Colonic mucosa (tissue), 4 donors: ENCODE measurements at regions not wholly inside any gene's neighbourhood (a gene's known extent, or its start where the extent isn't known, plus 50 kb on each side); places are given as distances from the start of the nearest gene placed in this dataset.

Source experiments
- DNase-seq: peaks from one replicate; pipeline ENCODE4 v3.0.0-alpha.2; 2020
- H3K27ac ChIP-seq: fragments of 200-600 bp; one replicate; pipeline ENCODE4 v1.8.0; 2021
- H3K27me3 ChIP-seq: fragments of 200-600 bp; one replicate; pipeline ENCODE4 v1.8.0; 2021
- H3K36me3 ChIP-seq: fragments of 200-600 bp; one replicate; pipeline ENCODE4 v1.8.0; 2021
- H3K4me1 ChIP-seq: fragments of 200-600 bp; one replicate; pipeline ENCODE4 v1.8.0; 2021; ENCODE audit warnings: mild to moderate bottlenecking
- H3K4me3 ChIP-seq: fragments of 200-600 bp; one replicate; pipeline ENCODE4 v1.8.0; 2021
- H3K9ac ChIP-seq, 2 donors: one replicate each; pipeline ENCODE4 v1.7.0; 2013; ENCODE audit warnings: control low read depth in 2 of 2, low read depth in 2 of 2, low read length in 2 of 2
- H3K9me3 ChIP-seq: fragments of 200-600 bp; one replicate; pipeline ENCODE4 v1.8.0; 2021
- intact Hi-C: fragments of 100-400 bp; cut with DNase I; formaldehyde crosslinking; loops from one replicate; pipeline ENCODE4 v1.14.1; 2022
- TF ChIP-seq, protein P1 (sequence below): fragments of 200-600 bp; IDR thresholded peaks from one replicate; pipeline ENCODE4 v1.8.0; 2022; ENCODE audit warnings: antibody characterized with exemption, mild to moderate bottlenecking
- donor health status: healthy.
- donor health status: DM: no; HTN: no; CAD: no.
- donor health status: DM: no; HTN: no; CAD: no.

GRCh38 chr18:9008709-9009635 lies 93.5 kb upstream of the NDUFV2 start:
- no peak for DNase-seq
- intact Hi-C loops = no loop called here
- TF ChIP-seq, protein P1, sequence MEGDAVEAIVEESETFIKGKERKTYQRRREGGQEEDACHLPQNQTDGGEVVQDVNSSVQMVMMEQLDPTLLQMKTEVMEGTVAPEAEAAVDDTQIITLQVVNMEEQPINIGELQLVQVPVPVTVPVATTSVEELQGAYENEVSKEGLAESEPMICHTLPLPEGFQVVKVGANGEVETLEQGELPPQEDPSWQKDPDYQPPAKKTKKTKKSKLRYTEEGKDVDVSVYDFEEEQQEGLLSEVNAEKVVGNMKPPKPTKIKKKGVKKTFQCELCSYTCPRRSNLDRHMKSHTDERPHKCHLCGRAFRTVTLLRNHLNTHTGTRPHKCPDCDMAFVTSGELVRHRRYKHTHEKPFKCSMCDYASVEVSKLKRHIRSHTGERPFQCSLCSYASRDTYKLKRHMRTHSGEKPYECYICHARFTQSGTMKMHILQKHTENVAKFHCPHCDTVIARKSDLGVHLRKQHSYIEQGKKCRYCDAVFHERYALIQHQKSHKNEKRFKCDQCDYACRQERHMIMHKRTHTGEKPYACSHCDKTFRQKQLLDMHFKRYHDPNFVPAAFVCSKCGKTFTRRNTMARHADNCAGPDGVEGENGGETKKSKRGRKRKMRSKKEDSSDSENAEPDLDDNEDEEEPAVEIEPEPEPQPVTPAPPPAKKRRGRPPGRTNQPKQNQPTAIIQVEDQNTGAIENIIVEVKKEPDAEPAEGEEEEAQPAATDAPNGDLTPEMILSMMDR = no peak

DNA sequence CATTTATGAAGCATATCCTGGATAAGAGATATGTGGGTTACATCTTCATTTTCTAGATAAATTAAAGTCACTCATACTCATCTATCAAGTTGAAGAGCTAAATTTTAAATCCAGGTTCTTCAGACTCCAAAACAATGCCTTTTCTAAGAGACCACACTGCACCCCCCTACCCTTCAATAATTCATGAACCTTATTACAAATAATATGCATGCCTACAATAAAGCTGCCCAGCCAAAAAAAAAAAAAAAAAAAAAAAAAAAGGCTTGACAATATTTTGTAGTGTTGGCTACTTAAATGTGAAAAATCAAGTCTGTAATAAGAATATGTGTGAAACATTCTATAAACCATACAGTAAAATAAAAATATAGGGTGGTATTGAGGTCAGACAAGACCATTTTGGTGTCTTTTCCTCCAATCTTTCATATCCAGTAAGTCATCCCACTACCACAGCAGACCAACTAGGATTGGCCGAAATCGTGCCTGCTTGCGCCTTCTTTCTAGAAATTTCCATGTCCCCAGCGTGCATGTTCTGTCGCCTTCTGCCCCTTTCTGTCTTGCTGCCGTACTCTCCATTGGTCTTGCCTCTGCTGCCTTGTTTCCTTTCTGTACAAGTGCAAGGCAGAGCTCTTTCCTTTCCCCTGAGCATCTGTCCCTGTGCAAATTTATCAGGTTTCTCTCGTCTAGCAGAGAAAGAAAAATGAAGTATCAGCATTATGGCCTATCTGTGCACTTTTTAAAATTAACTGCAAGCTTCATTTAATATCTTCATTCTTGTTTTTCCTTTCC lies 92.6 kb upstream of the NDUFV2 start:
- no peak for DNase-seq
- Histone ChIP-seq H3K27ac (no peak overlapping the region), H3K4me3 (no peak overlapping the region), H3K4me1 (no peaks in the 10 kb centered on the region), H3K27me3 (no peaks in the 10 kb centered on the region), H3K9me3 (no peaks in the 10 kb centered on the region), H3K9ac (no peak overlapping the region), H3K36me3 (no peaks in the 10 kb centered on the region)
- TF ChIP-seq, protein P1 = no peak
- intact Hi-C loops = no loop called here

More at GRCh38 chr18:9008709-9009635, 93.5 kb upstream of the NDUFV2 start:
- Histone ChIP-seq H3K4me3 (no peak overlapping the region), H3K36me3 (no peaks in the 10 kb centered on the region), H3K9me3 (no peaks in the 10 kb centered on the region), H3K4me1 (no peaks in the 10 kb centered on the region), H3K27me3 (no peaks in the 10 kb centered on the region), H3K9ac (no peak overlapping the region), H3K27ac (no peak overlapping the region)

GRCh38 chr18:9011431-9011830 lies 91.1 kb upstream of the NDUFV2 start:
- no peak overlapping the region for H3K4me3 ChIP-seq
- intact Hi-C loops = no loop called here
- DNase-seq = no peak
- H3K9ac ChIP-seq = no peak overlapping the region
- H3K27ac ChIP-seq = no peak overlapping the region
- no peaks in the 10 kb centered on the region for H3K27me3 ChIP-seq
- H3K9me3 ChIP-seq = no peaks in the 10 kb centered on the region
- TF ChIP-seq, protein P1 = no peak
- H3K4me1 ChIP-seq = no peaks in the 10 kb centered on the region
- H3K36me3 ChIP-seq = no peaks in the 10 kb centered on the region

- H3K27me3 ChIP-seq = no peaks in the 10 kb centered on the region
- intact Hi-C loops = no loop called here
- H3K4me1 ChIP-seq = peaks cover 4% of the 10 kb centered on the region
- TF ChIP-seq, protein P1 = no peak
- no peak overlapping the region for H3K27ac ChIP-seq
- no peaks in the 10 kb centered on the region for H3K9me3 ChIP-seq
- H3K9ac ChIP-seq = no peak overlapping the region
- no peak overlapping the region for H3K4me3 ChIP-seq
- no peaks in the 10 kb centered on the region for H3K36me3 ChIP-seq
- DNase-seq = no peak
These were observed 88.5 kb upstream of the NDUFV2 start for GRCh38 chr18:9013926-9014373.

DNA sequence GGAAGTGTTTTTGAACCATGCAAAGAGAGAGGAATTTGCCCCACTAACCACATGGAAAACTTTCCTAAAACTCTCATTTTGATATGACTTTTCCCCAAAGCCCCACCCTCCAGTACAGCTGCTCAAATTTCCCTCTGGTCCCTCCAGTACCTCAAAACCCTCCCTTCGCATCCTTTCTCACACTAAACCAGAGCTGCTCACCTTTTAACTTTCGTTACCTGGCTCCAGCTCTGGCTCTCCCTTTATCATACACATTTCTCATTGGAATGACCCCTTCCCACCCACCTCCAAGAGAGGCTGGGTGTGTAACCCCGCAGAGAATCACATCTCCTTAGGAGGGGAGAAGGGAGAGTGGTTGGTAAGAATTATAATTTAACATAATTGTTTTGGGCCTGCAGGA lies 86.8 kb upstream of the NDUFV2 start:
- H3K9ac ChIP-seq = no peak overlapping the region
- H3K9me3 ChIP-seq = no peaks in the 10 kb centered on the region
- no peaks in the 10 kb centered on the region for H3K36me3 ChIP-seq
- H3K4me3 ChIP-seq = no peak overlapping the region
- no peak overlapping the region for H3K27ac ChIP-seq
- DNase-seq = no peak
- H3K4me1 ChIP-seq = peaks cover 4% of the 10 kb centered on the region
- TF ChIP-seq, protein P1 = no peak
- intact Hi-C loops = no loop called here
- H3K27me3 ChIP-seq = no peaks in the 10 kb centered on the region
